HEK293 (cell line): ENCODE measurements at regions not wholly inside any gene's neighbourhood (a gene's known extent, or its start where the extent isn't known, plus 50 kb on each side); places are given as distances from the start of the nearest gene placed in this dataset.

Experiments
- CTCF ChIA-PET: fragments of 350-600 bp; formaldehyde crosslinking; extraction: SDS; loops from one replicate; lab custom pipeline; 2021; ENCODE audit warnings: antibody characterized with exemption; lab: Yijun Ruan, JAX
- POLR2A ChIA-PET: fragments of 300-600 bp; formaldehyde crosslinking; extraction: SDS; loops from one replicate; lab custom pipeline; 2020; ENCODE audit warnings: antibody characterized with exemption, inconsistent platforms; lab: Yijun Ruan, JAX
- H3K27ac ChIP-seq: fragments of 200-500 bp; sonication (Bioruptor generic); 2 replicates; pipeline ENCODE4 v1.5.1; 2014; ENCODE audit warnings: low read depth, low read length, control low read depth, inconsistent platforms; ENCODE audit errors: extremely low read depth
- H3K36me3 ChIP-seq, 2 experiments: fragments of 200-500 bp in 1 of 2; sonication (Bioruptor generic) in 1 of 2; 1 replicate in 1 of 2; 2 replicates in 1 of 2; pipeline ENCODE4 v1.5.1; 2014 to 2017; ENCODE audit warnings: inconsistent platforms in 2 of 2, low read length in 2 of 2; ENCODE audit not compliant: control insufficient read depth in 2 of 2, insufficient read depth in 1 of 2
- H3K4me1 ChIP-seq: fragments of 200-500 bp; sonication (Bioruptor generic); 2 replicates; pipeline ENCODE4 v1.5.1; 2014; ENCODE audit warnings: mild to moderate bottlenecking, low read length, inconsistent platforms; ENCODE audit not compliant: control insufficient read depth, insufficient read depth
- H3K4me3 ChIP-seq: 2 replicates; pipeline ENCODE4 v1.5.1; 2011; ENCODE audit warnings: low read depth, mild to moderate bottlenecking, control low read depth, low read length, moderate library complexity
- H3K9me3 ChIP-seq: fragments of 200-500 bp; sonication (Bioruptor generic); 2 replicates; pipeline ENCODE4 v1.5.1; 2014; ENCODE audit warnings: low read depth, low read length, inconsistent platforms; ENCODE audit not compliant: control insufficient read depth, insufficient read depth
- GLI2 ChIP-seq: fragments of 450-650 bp; formaldehyde crosslinking; IDR thresholded peaks from 2 replicates; pipeline ENCODE4; 2017; ENCODE audit warnings: missing biosample characterization, missing genetic modification characterization, low read depth, borderline replicate concordance
- KLF10 ChIP-seq: fragments of 450-650 bp; IDR thresholded peaks from 2 replicates; pipeline ENCODE4 v1.5.1; 2018; ENCODE audit warnings: missing biosample characterization, mild to moderate bottlenecking, missing genetic modification characterization
- MZF1 ChIP-seq: fragments of 450-650 bp; formaldehyde crosslinking; IDR thresholded peaks from 2 replicates; pipeline ENCODE4 v1.5.1; 2017; ENCODE audit warnings: missing biosample characterization, missing genetic modification characterization, borderline replicate concordance
- SALL2 ChIP-seq: fragments of 450-650 bp; formaldehyde crosslinking; IDR thresholded peaks from 2 replicates; pipeline ENCODE4 v1.5.0; 2017; ENCODE audit warnings: missing biosample characterization, mild to moderate bottlenecking, missing genetic modification characterization, borderline replicate concordance
- TCF7L2 ChIP-seq: IDR thresholded peaks from 2 replicates; pipeline ENCODE4 v1.6.1; 2011; ENCODE audit warnings: low read depth, mild to moderate bottlenecking, inconsistent platforms, low read length, moderate library complexity, borderline replicate concordance
- WT1 ChIP-seq: fragments of 450-650 bp; formaldehyde crosslinking; IDR thresholded peaks from 2 replicates; pipeline ENCODE4 v1.5.1; 2016; ENCODE audit warnings: missing biosample characterization, missing genetic modification characterization
- ZBTB17 ChIP-seq: fragments of 450-650 bp; formaldehyde crosslinking; IDR thresholded peaks from 2 replicates; pipeline ENCODE4 v1.5.1; 2016; ENCODE audit warnings: missing biosample characterization, missing genetic modification characterization
- ZNF148 ChIP-seq: fragments of 450-650 bp; formaldehyde crosslinking; IDR thresholded peaks from 2 replicates; pipeline ENCODE4 v1.5.0; 2017; ENCODE audit warnings: missing biosample characterization, missing genetic modification characterization, borderline replicate concordance
- ZNF16 ChIP-seq: fragments of 450-650 bp; formaldehyde crosslinking; IDR thresholded peaks from 2 replicates; pipeline ENCODE4 v1.5.1; 2016; ENCODE audit warnings: low read depth, missing biosample characterization, missing genetic modification characterization
- ZNF169 ChIP-seq: fragments of 450-650 bp; formaldehyde crosslinking; IDR thresholded peaks from 2 replicates; pipeline ENCODE4 v1.5.1; 2016; ENCODE audit warnings: missing biosample characterization, missing genetic modification characterization
- ZNF211 ChIP-seq: fragments of 450-650 bp; formaldehyde crosslinking; IDR thresholded peaks from 2 replicates; pipeline ENCODE4 v1.5.1; 2016; ENCODE audit warnings: low read depth, missing biosample characterization, missing genetic modification characterization
- ZNF223 ChIP-seq: fragments of 450-650 bp; formaldehyde crosslinking; IDR thresholded peaks from 2 replicates; pipeline ENCODE4 v1.5.1; 2016; ENCODE audit warnings: missing biosample characterization, missing genetic modification characterization
- ZNF37A ChIP-seq: fragments of 450-650 bp; IDR thresholded peaks from 2 replicates; pipeline ENCODE4 v1.5.1; 2018; ENCODE audit warnings: missing biosample characterization, missing genetic modification characterization
- ZNF548 ChIP-seq: fragments of 450-650 bp; formaldehyde crosslinking; IDR thresholded peaks from 2 replicates; pipeline ENCODE4 v1.5.1; 2016; ENCODE audit warnings: missing biosample characterization, missing genetic modification characterization
- ZNF621 ChIP-seq: fragments of 450-650 bp; formaldehyde crosslinking; IDR thresholded peaks from 2 replicates; pipeline ENCODE4 v1.5.1; 2017; ENCODE audit warnings: missing biosample characterization, missing genetic modification characterization
- ZNF626 ChIP-seq: fragments of 450-650 bp; sonication (Bioruptor Pico); formaldehyde crosslinking; IDR thresholded peaks from 2 replicates; pipeline ENCODE4 v1.5.1; 2018; ENCODE audit warnings: missing biosample characterization, missing genetic modification characterization, inconsistent platforms
- ZNF692 ChIP-seq: fragments of 450-650 bp; formaldehyde crosslinking; IDR thresholded peaks from 2 replicates; pipeline ENCODE4 v1.5.1; 2016; ENCODE audit warnings: missing biosample characterization, missing genetic modification characterization
- ZNF785 ChIP-seq: fragments of 450-650 bp; formaldehyde crosslinking; IDR thresholded peaks from 2 replicates; pipeline ENCODE4 v1.5.1; 2016; ENCODE audit warnings: missing biosample characterization, missing genetic modification characterization
- TF ChIP-seq, protein P1 (sequence below): fragments of 450-650 bp; formaldehyde crosslinking; IDR thresholded peaks from 2 replicates; pipeline ENCODE4 v1.5.1; 2016; ENCODE audit warnings: missing biosample characterization, missing genetic modification characterization
- TF ChIP-seq, protein P2 (sequence below): fragments of 450-650 bp; formaldehyde crosslinking; IDR thresholded peaks from 2 replicates; pipeline ENCODE4 v1.5.1; 2016; ENCODE audit warnings: missing biosample characterization, missing genetic modification characterization
- TF ChIP-seq, protein P3 (sequence below): fragments of 450-650 bp; formaldehyde crosslinking; conservative IDR thresholded peaks from 2 replicates; pipeline ENCODE4 v1.5.1; 2016; ENCODE audit warnings: low read depth, missing biosample characterization, missing genetic modification characterization
- TF ChIP-seq, protein P4 (sequence below): sonication (generic); formaldehyde crosslinking; IDR thresholded peaks from 2 replicates; pipeline ENCODE4 v1.8.1; 2022; ENCODE audit warnings: mild to moderate bottlenecking, moderate library complexity, missing genetic modification reagents

DNA sequence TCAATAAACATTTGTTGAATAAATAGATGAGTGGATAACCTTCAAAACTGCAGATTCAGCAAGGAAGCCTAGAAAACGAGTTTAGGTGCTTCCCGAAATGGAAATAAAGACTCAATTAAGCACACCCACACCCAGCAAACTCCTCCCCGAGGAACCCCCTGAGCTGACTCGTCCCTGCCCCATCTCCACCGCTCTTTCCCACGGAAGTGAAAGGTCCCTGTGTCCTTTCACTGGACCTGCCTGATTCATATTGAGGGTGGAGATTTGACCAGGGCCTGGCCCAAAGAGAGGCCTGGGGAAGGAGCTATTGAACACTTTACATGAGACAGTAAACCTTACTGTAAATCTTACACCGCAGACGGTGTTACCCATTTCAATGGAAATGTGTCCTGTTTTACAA, 129.1 kb downstream of the CPZ start (continued):
- TF ChIP-seq ZNF169 (tag by site-specific recombination) = no peak
- TF ChIP-seq ZNF621 (tag by site-specific recombination) = no peak
- TF ChIP-seq, protein P1, sequence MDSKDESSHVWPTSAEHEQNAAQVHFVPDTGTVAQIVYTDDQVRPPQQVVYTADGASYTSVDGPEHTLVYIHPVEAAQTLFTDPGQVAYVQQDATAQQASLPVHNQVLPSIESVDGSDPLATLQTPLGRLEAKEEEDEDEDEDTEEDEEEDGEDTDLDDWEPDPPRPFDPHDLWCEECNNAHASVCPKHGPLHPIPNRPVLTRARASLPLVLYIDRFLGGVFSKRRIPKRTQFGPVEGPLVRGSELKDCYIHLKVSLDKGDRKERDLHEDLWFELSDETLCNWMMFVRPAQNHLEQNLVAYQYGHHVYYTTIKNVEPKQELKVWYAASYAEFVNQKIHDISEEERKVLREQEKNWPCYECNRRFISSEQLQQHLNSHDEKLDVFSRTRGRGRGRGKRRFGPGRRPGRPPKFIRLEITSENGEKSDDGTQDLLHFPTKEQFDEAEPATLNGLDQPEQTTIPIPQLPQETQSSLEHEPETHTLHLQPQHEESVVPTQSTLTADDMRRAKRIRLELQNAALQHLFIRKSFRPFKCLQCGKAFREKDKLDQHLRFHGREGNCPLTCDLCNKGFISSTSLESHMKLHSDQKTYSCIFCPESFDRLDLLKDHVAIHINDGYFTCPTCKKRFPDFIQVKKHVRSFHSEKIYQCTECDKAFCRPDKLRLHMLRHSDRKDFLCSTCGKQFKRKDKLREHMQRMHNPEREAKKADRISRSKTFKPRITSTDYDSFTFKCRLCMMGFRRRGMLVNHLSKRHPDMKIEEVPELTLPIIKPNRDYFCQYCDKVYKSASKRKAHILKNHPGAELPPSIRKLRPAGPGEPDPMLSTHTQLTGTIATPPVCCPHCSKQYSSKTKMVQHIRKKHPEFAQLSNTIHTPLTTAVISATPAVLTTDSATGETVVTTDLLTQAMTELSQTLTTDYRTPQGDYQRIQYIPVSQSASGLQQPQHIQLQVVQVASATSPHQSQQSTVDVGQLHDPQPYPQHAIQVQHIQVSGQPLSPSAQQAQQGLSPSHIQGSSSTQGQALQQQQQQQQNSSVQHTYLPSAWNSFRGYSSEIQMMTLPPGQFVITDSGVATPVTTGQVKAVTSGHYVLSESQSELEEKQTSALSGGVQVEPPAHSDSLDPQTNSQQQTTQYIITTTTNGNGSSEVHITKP = no peak

DNA sequence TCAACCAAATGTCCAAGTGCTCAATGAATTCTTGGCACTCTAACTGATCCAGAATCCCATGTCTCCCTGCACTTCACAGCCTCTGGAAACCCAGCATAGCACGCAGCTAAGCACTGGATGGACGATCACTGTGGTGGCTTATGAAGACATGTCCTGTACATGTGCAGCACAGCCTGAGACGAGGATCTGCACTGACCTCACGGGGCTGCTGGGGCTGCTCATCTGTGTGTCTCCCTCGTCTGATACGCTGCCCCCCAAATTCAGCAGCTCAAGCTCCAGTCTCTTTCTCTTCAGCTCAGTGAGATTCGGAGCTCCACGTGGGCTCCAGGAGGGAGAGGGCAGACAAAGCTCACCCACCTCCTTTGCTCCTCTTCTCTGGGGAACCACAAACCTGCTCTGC, 126.9 kb downstream of the CPZ start:
- no peaks in the 10 kb centered on the region for H3K36me3 ChIP-seq
- no peaks in the 10 kb centered on the region for H3K4me1 ChIP-seq
- no peak overlapping the region for H3K27ac ChIP-seq
- H3K4me3 ChIP-seq = no peak overlapping the region
- no peak for TF ChIP-seq ZNF148 (tag by site-specific recombination)
- TF ChIP-seq, protein P2, sequence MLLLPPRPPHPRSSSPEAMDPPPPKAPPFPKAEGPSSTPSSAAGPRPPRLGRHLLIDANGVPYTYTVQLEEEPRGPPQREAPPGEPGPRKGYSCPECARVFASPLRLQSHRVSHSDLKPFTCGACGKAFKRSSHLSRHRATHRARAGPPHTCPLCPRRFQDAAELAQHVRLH (tag by site-specific recombination) = no peak
- TF ChIP-seq ZNF692 (tag by site-specific recombination) = no peak
- TF ChIP-seq MZF1 = no peak
- TF ChIP-seq ZNF626 (tag by site-specific recombination) = no peak
- no peak for TF ChIP-seq WT1
- TF ChIP-seq ZNF548 (tag by site-specific recombination) = no peak
- TF ChIP-seq GLI2 (tag by site-specific recombination) = no peak
- TF ChIP-seq, protein P3, sequence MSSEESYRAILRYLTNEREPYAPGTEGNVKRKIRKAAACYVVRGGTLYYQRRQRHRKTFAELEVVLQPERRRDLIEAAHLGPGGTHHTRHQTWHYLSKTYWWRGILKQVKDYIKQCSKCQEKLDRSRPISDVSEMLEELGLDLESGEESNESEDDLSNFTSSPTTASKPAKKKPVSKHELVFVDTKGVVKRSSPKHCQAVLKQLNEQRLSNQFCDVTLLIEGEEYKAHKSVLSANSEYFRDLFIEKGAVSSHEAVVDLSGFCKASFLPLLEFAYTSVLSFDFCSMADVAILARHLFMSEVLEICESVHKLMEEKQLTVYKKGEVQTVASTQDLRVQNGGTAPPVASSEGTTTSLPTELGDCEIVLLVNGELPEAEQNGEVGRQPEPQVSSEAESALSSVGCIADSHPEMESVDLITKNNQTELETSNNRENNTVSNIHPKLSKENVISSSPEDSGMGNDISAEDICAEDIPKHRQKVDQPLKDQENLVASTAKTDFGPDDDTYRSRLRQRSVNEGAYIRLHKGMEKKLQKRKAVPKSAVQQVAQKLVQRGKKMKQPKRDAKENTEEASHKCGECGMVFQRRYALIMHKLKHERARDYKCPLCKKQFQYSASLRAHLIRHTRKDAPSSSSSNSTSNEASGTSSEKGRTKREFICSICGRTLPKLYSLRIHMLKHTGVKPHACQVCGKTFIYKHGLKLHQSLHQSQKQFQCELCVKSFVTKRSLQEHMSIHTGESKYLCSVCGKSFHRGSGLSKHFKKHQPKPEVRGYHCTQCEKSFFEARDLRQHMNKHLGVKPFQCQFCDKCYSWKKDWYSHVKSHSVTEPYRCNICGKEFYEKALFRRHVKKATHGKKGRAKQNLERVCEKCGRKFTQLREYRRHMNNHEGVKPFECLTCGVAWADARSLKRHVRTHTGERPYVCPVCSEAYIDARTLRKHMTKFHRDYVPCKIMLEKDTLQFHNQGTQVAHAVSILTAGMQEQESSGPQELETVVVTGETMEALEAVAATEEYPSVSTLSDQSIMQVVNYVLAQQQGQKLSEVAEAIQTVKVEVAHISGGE (tag by site-specific recombination) = no peak
- no peak for TF ChIP-seq KLF10 (tag by site-specific recombination)
- no peak for TF ChIP-seq ZBTB17 (tag by site-specific recombination)
- TF ChIP-seq ZNF785 = no peak
- no peak for TF ChIP-seq ZNF223
- no peak for TF ChIP-seq ZNF16 (tag by site-specific recombination)
- TF ChIP-seq ZNF211 (tag by site-specific recombination) = no peak
- no peak for TF ChIP-seq ZNF37A (tag by site-specific recombination)
- TF ChIP-seq SALL2 = no peak
- TF ChIP-seq, protein P4, sequence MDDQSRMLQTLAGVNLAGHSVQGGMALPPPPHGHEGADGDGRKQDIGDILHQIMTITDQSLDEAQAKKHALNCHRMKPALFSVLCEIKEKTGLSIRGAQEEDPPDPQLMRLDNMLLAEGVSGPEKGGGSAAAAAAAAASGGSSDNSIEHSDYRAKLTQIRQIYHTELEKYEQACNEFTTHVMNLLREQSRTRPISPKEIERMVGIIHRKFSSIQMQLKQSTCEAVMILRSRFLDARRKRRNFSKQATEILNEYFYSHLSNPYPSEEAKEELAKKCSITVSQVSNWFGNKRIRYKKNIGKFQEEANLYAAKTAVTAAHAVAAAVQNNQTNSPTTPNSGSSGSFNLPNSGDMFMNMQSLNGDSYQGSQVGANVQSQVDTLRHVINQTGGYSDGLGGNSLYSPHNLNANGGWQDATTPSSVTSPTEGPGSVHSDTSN (CRISPR knock-in tag) = no peak
- no peak for TF ChIP-seq TCF7L2
- POLR2A ChIA-PET = no interaction called here
- H3K9me3 ChIP-seq = no peaks in the 10 kb centered on the region
- CTCF ChIA-PET = no interaction called here
